Thyroid gland (tissue), 4 donors: ENCODE measurements at regions not wholly inside any gene's neighbourhood (a gene's known extent, or its start where the extent isn't known, plus 50 kb on each side); places are given as distances from the start of the nearest gene placed in this dataset.

Experiments used
- CTCF ChIP-seq, 6 experiments: fragments of 200-600 bp in 3 of 6; fragments of 450-650 bp in 3 of 6; sonication (generic) in 3 of 6; IDR thresholded peaks; one replicate each; pipeline ENCODE4 v1.5.1; 2016 to 2019; ENCODE audit warnings: antibody characterized with exemption in 6 of 6, mild to moderate bottlenecking in 2 of 6, inconsistent platforms in 1 of 6, moderate library complexity in 1 of 6
- POLR2A ChIP-seq, 2 donors: fragments of 450-650 bp; IDR thresholded peaks; one replicate each; pipeline ENCODE4 v1.6.1; 2017; ENCODE audit warnings: antibody characterized with exemption in 2 of 2, mild to moderate bottlenecking in 2 of 2, moderate library complexity in 1 of 2

- TF ChIP-seq CTCF (IDR thresholded peaks at IDR 0.05) = no peak
- TF ChIP-seq POLR2A (IDR thresholded peaks at IDR 0.05) = no peak
These were observed 571.2 kb upstream of the DAB2 start for GRCh38 chr5:39995990-39996389.
